K562 (cell line): ENCODE measurements at regions not wholly inside any gene's neighbourhood (a gene's known extent, or its start where the extent isn't known, plus 50 kb on each side); places are given as distances from the start of the nearest gene placed in this dataset.

Experiments used
- ATAC-seq: fragments of 200-7000 bp; cut with Tn5 transposase; 3 replicates; pipeline ENCODE4 v1.9.1; 2020; ENCODE audit warnings: moderate library complexity
- BruUV-seq: library from RNA; stranded (reverse); fragments of 400-500 nt; replicated peaks from 2 replicates; lab custom pipeline; 2021; lab: Mats Ljungman, UMichigan
- CTCF ChIA-PET: fragments of 300-600 bp; formaldehyde crosslinking; extraction: SDS; loops from one replicate; lab custom pipeline; 2021; ENCODE audit warnings: low intra/inter-chr PET ratio; lab: Yijun Ruan, JAX
- POLR2A ChIA-PET: fragments of 300-600, 350-650 bp; sonication (Branson Sonifier 250); formaldehyde crosslinking; extraction: SDS; loops from one replicate; lab custom pipeline; 2021; ENCODE audit warnings: antibody characterized with exemption, inconsistent platforms; lab: Yijun Ruan, JAX
- DNase-seq, 4 experiments: peaks; one replicate each; pipeline versions ENCODE4 v3.0.0 to v3.0.0-alpha.2; 2011 to 2018; ENCODE audit warnings: low spot score in 3 of 4, mixed read lengths in 3 of 4; ENCODE audit errors: extremely low read depth in 1 of 4
- FAIRE-seq: peaks from 2 replicates; lab custom pipeline; 2011; peaks lifted over from hg19 to GRCh38; lab: Jason Lieb, UNC
- H2AFZ ChIP-seq: 2 replicates; pipeline ENCODE4 v1.6.0; 2011; ENCODE audit warnings: low read depth, low read length, control low read depth, inconsistent platforms
- H3K27ac ChIP-seq: fragments of 200-600 bp; 3 replicates; pipeline ENCODE4 v1.8.0; 2011; ENCODE audit warnings: low read depth, mild to moderate bottlenecking, control low read depth, inconsistent platforms, low read length, moderate library complexity, mixed read lengths; ENCODE audit errors: extremely low read depth
- H3K27me3 ChIP-seq, 2 experiments: fragments of 300-600 bp in 1 of 2; 2 replicates in 1 of 2; 3 replicates in 1 of 2; pipeline versions ENCODE4 v1.6.0 to v1.8.0; 2011; ENCODE audit warnings: inconsistent platforms in 2 of 2, low read length in 2 of 2, mild to moderate bottlenecking in 1 of 2, mixed read lengths in 1 of 2, moderate library complexity in 1 of 2; ENCODE audit not compliant: control insufficient read depth in 2 of 2, insufficient read depth in 2 of 2
- H3K36me3 ChIP-seq: fragments of 300-600 bp; 3 replicates; pipeline ENCODE4 v1.8.0; 2011; ENCODE audit warnings: mild to moderate bottlenecking, low read length, inconsistent platforms; ENCODE audit not compliant: control insufficient read depth, insufficient read depth
- H3K4me1 ChIP-seq, 2 experiments: fragments of 200-600 bp in 1 of 2; replicated peaks in 1 of 2; 2 replicates in 1 of 2; 3 replicates in 1 of 2; pipeline versions ENCODE4 v1.5.1 to v1.8.0; 2011; ENCODE audit warnings: inconsistent platforms in 2 of 2, low read length in 2 of 2, mild to moderate bottlenecking in 1 of 2, mixed read lengths in 1 of 2, moderate library complexity in 1 of 2; ENCODE audit not compliant: control insufficient read depth in 2 of 2, insufficient read depth in 2 of 2
- H3K4me2 ChIP-seq: 2 replicates; pipeline ENCODE4 v1.6.1; 2011; ENCODE audit warnings: low read length, control low read depth, inconsistent platforms, mixed read lengths; ENCODE audit not compliant: insufficient read depth
- H3K4me3 ChIP-seq: fragments of 200-600 bp; sonication (generic), shearing (Covaris generic); 2 replicates; pipeline ENCODE4 v1.5.1; 2016; ENCODE audit warnings: control low read depth, inconsistent platforms
- H3K79me2 ChIP-seq: fragments of 200-600 bp; 3 replicates; pipeline ENCODE4 v1.8.0; 2011; ENCODE audit warnings: low read length, inconsistent platforms; ENCODE audit not compliant: control insufficient read depth, insufficient read depth
- H3K9ac ChIP-seq, 2 experiments: 2 replicates each; pipeline versions ENCODE4 v1.6.0 to v1.6.1; 2011; ENCODE audit warnings: low read depth in 2 of 2, low read length in 2 of 2, control low read depth in 1 of 2, inconsistent platforms in 1 of 2, mild to moderate bottlenecking in 1 of 2, mixed read lengths in 1 of 2; ENCODE audit not compliant: insufficient read depth in 1 of 2
- H3K9me1 ChIP-seq: one replicate; pipeline ENCODE4 v1.6.0; 2011; ENCODE audit warnings: inconsistent platforms, mild to moderate bottlenecking, low read length, moderate library complexity; ENCODE audit not compliant: control insufficient read depth, insufficient read depth
- H3K9me3 ChIP-seq: replicated peaks from 2 replicates; pipeline ENCODE4 v1.5.1; 2011; ENCODE audit warnings: low read depth, low read length, inconsistent platforms; ENCODE audit not compliant: control insufficient read depth, insufficient read depth
- H4K20me1 ChIP-seq: replicated peaks from 2 replicates; pipeline ENCODE4 v1.6.1; 2011; ENCODE audit warnings: low read length, inconsistent platforms, mixed read lengths; ENCODE audit not compliant: control insufficient read depth, insufficient read depth
- FOXK1 ChIP-seq: sonication (generic); formaldehyde crosslinking; IDR thresholded peaks from 2 replicates; pipeline ENCODE4 v1.8.0; 2022; ENCODE audit warnings: missing genetic modification reagents, mild to moderate bottlenecking, borderline replicate concordance
- POLR2AphosphoS5 ChIP-seq: IDR thresholded peaks from 2 replicates; pipeline ENCODE4 v1.6.1; 2011; ENCODE audit warnings: mild to moderate bottlenecking, low read depth, low read length, moderate library complexity; ENCODE audit not compliant: control insufficient read depth, insufficient read depth
- SRSF1 ChIP-seq: fragments of 200-400 bp; formaldehyde crosslinking; IDR thresholded peaks from 2 replicates; pipeline ENCODE4 v1.6.1; 2017; ENCODE audit warnings: mild to moderate bottlenecking, low read depth, low read length, moderate library complexity
- ZBTB8A ChIP-seq: fragments of 450-650 bp; IDR thresholded peaks from 2 replicates; pipeline ENCODE4 v1.6.1; 2018; ENCODE audit warnings: mild to moderate bottlenecking, moderate library complexity; ENCODE audit not compliant: partially characterized antibody
- ZNF143 ChIP-seq: sonication (generic); formaldehyde crosslinking; IDR thresholded peaks from 2 replicates; pipeline ENCODE4 v1.9.0; 2022; ENCODE audit warnings: mild to moderate bottlenecking, missing genetic modification reagents
- ZNF589 ChIP-seq: fragments of 200-800 bp; sonication (Bioruptor generic); IDR thresholded peaks from 2 replicates; pipeline ENCODE4 v1.6.1; 2016; ENCODE audit warnings: low read depth, missing genetic modification characterization, missing compliant biosample characterization
- WGBS: fragments of 100-300 bp; shearing (Covaris generic); methylation state at CpG from one replicate; pipeline ENCODE4 v1.1.6; 2016; ENCODE audit warnings: low coverage, mixed read lengths; ENCODE audit not compliant: insufficient coverage; ENCODE audit errors: missing lambda C conversion rate; 5-methylcytosine and 5-hydroxymethylcytosine counted together
- in situ Hi-C: fragments of 300-500 bp; cut with MboI; formaldehyde crosslinking; loops from 4 replicates; pipeline ENCODE4 v1.15.0; 2018; ENCODE audit warnings: inconsistent platforms, mixed read lengths
- intact Hi-C: fragments of 100-400 bp; cut with micrococcal nuclease; formaldehyde crosslinking; loops from 2 replicates; pipeline ENCODE4 v1.14.2; 2022
- TF ChIP-seq, protein P1 (sequence below): fragments of 450-650 bp; IDR thresholded peaks from 2 replicates; pipeline ENCODE4 v1.6.1; 2016; ENCODE audit warnings: low read depth
- TF ChIP-seq, protein P2 (sequence below): sonication (generic); formaldehyde crosslinking; IDR thresholded peaks from 2 replicates; pipeline ENCODE4 v1.8.0; 2023; ENCODE audit warnings: missing genetic modification reagents, mild to moderate bottlenecking, borderline replicate concordance

DNA sequence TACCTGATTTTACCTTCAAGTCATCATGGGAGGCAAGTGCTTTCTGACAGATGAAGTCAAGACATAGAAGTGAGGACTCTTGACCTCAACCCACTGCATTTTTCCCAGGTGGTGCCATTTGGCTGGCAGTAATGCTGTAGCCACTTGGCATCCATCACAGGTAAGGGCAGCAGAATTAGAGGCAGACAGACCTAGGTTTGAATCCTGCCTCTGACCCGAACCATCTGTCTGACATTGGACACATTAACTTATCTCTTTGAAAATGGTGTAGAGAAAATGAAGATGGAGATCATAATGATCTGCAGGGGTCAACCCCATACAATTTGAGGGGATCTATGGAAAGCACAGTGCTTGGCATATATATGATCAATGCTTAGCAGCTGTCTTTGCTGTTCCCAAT lies 505.5 kb downstream of the NPIPA7 start (continued):
- TF ChIP-seq, protein P1, sequence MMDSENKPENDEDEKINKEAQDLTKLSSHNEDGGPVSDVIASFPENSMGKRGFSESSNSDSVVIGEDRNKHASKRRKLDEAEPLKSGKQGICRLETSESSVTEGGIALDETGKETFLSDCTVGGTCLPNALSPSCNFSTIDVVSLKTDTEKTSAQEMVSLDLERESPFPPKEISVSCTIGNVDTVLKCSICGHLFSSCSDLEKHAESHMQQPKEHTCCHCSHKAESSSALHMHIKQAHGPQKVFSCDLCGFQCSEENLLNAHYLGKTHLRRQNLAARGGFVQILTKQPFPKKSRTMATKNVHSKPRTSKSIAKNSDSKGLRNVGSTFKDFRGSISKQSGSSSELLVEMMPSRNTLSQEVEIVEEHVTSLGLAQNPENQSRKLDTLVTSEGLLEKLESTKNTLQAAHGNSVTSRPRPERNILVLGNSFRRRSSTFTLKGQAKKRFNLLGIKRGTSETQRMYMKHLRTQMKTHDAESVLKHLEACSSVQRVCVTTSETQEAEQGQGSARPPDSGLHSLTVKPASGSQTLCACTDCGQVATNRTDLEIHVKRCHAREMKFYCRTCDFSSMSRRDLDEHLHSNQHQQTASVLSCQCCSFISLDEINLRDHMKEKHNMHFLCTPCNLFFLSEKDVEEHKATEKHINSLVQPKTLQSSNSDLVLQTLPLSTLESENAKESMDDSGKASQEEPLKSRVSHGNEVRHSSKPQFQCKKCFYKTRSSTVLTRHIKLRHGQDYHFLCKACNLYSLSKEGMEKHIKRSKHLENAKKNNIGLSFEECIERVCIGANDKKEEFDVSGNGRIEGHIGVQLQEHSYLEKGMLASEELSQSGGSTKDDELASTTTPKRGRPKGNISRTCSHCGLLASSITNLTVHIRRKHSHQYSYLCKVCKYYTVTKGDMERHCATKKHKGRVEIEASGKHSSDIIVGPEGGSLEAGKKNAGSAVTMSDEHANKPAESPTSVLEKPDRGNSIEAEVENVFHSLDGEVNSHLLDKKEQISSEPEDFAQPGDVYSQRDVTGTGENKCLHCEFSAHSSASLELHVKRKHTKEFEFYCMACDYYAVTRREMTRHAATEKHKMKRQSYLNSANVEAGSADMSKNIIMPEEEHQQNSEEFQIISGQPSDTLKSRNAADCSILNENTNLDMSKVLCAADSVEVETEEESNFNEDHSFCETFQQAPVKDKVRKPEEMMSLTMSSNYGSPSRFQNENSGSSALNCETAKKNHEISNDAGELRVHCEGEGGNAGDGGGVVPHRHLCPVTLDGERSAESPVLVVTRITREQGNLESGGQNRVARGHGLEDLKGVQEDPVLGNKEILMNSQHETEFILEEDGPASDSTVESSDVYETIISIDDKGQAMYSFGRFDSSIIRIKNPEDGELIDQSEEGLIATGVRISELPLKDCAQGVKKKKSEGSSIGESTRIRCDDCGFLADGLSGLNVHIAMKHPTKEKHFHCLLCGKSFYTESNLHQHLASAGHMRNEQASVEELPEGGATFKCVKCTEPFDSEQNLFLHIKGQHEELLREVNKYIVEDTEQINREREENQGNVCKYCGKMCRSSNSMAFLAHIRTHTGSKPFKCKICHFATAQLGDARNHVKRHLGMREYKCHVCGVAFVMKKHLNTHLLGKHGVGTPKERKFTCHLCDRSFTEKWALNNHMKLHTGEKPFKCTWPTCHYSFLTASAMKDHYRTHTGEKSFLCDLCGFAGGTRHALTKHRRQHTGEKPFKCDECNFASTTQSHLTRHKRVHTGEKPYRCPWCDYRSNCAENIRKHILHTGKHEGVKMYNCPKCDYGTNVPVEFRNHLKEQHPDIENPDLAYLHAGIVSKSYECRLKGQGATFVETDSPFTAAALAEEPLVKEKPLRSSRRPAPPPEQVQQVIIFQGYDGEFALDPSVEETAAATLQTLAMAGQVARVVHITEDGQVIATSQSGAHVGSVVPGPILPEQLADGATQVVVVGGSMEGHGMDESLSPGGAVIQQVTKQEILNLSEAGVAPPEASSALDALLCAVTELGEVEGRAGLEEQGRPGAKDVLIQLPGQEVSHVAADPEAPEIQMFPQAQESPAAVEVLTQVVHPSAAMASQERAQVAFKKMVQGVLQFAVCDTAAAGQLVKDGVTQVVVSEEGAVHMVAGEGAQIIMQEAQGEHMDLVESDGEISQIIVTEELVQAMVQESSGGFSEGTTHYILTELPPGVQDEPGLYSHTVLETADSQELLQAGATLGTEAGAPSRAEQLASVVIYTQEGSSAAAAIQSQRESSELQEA: no peak
- no peak for TF ChIP-seq ZNF143 (CRISPR knock-in tag)
- TF ChIP-seq ZBTB8A: no peak

DNA sequence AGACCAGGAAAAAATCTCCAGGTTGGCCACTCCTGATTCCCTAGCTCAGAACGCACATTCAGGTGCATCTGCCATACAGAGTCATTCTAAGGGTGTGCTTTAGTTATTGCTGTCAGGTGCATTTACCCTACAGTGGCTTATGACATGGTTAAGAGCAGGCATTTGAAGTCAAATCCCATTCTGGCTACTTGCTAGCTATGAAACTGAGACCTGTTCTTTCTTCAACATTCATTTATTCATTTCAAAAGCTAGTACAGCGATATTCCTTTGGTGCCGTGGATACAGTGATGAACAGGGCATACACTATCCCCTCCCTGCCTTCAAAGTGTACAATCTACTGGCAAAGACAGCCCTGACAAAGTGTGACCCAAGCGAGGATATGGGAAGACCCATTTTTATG lies 508.3 kb downstream of the NPIPA7 start:
- Histone ChIP-seq H3K9me3 (no peaks in the 10 kb centered on the region), H3K27ac (no peak overlapping the region), H3K27me3 (peaks cover 2 to 10% of the 10 kb centered on the region in 2 experiments; a peak in 2 of 5 replicates), H3K9ac (no peak overlapping the region), H3K79me2 (no peaks in the 10 kb centered on the region), H3K4me3 (no peak overlapping the region), H3K36me3 (no peaks in the 10 kb centered on the region), H3K4me2 (no peak overlapping the region), H3K9me1 (no peaks in the 10 kb centered on the region), H2AFZ (no peak overlapping the region), H4K20me1 (no peaks in the 10 kb centered on the region), H3K4me1 (no peaks in the 10 kb centered on the region)
- FAIRE-seq (no peak), DNase-seq (no peak), ATAC-seq (no peak)
- CTCF ChIA-PET: no interaction called here
- POLR2A ChIA-PET: interaction anchor here (0.6 to 0.7 kb wide), 2 partner anchors 8 to 16 kb away, joined by 3 read pairs; no protein-coding TSS in a partner anchor
- no TSS peak for BruUV-seq
- intact Hi-C loops (no loop called here), in situ Hi-C loops (no loop called here)
- WGBS: 13% methylated on average over 4 of the region's 4 CpGs
- TF ChIP-seq SRSF1: no peak
- TF ChIP-seq, protein P2, sequence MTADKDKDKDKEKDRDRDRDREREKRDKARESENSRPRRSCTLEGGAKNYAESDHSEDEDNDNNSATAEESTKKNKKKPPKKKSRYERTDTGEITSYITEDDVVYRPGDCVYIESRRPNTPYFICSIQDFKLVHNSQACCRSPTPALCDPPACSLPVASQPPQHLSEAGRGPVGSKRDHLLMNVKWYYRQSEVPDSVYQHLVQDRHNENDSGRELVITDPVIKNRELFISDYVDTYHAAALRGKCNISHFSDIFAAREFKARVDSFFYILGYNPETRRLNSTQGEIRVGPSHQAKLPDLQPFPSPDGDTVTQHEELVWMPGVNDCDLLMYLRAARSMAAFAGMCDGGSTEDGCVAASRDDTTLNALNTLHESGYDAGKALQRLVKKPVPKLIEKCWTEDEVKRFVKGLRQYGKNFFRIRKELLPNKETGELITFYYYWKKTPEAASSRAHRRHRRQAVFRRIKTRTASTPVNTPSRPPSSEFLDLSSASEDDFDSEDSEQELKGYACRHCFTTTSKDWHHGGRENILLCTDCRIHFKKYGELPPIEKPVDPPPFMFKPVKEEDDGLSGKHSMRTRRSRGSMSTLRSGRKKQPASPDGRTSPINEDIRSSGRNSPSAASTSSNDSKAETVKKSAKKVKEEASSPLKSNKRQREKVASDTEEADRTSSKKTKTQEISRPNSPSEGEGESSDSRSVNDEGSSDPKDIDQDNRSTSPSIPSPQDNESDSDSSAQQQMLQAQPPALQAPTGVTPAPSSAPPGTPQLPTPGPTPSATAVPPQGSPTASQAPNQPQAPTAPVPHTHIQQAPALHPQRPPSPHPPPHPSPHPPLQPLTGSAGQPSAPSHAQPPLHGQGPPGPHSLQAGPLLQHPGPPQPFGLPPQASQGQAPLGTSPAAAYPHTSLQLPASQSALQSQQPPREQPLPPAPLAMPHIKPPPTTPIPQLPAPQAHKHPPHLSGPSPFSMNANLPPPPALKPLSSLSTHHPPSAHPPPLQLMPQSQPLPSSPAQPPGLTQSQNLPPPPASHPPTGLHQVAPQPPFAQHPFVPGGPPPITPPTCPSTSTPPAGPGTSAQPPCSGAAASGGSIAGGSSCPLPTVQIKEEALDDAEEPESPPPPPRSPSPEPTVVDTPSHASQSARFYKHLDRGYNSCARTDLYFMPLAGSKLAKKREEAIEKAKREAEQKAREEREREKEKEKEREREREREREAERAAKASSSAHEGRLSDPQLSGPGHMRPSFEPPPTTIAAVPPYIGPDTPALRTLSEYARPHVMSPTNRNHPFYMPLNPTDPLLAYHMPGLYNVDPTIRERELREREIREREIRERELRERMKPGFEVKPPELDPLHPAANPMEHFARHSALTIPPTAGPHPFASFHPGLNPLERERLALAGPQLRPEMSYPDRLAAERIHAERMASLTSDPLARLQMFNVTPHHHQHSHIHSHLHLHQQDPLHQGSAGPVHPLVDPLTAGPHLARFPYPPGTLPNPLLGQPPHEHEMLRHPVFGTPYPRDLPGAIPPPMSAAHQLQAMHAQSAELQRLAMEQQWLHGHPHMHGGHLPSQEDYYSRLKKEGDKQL (CRISPR knock-in tag): no peak
- no peak for TF ChIP-seq FOXK1
- no peak for TF ChIP-seq ZNF589 (CRISPR knock-in tag)
- no peak for TF ChIP-seq POLR2AphosphoS5
